GM19455 (cell line): ENCODE measurements at regions not wholly inside any gene's neighbourhood (a gene's known extent, or its start where the extent isn't known, plus 50 kb on each side); places are given as distances from the start of the nearest gene placed in this dataset.

ENCODE experiments used
- ATAC-seq: cut with Tn5 transposase; IDR thresholded peaks from one replicate; pipeline ENCODE4 v1.9.1; 2021; ENCODE audit not compliant: unreplicated experiment

DNA sequence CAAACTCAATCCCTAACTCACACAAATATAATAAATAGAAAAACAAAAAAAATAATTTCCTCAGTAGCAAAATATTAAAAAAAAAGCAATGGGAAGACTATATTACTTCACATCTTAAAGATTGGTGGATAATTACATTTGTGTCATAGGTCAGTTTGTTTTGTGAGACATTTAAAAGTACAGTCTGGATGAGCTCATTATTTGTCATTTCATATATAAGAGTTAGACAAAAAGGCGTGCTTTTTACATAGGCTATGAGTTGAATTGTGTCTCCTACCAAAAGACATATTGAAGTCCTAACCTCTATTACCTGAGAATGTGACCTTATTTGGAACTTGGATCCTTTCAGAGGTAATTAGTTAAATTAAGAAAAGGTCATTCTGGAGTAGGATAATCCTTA is 710.1 kb upstream of the CBLB start:
- ATAC-seq, result no peak

DNA sequence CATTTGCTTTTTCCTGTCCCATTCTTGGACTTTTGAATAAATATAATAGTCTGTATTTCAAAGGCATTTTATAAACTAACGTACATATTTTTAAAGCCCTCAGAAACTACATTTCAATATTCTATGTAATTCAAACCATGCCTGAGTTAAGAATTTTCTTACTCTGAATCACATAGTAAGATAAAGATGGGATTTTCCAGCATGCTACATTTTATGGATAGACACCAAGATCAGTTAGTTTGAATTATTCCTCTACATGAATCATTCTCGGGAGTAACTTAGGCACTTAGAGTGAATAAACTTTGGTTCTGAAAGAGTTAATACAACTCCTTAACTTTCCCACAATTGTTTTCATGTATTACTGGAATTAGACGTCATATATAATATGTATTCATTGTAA is 713.3 kb upstream of the CBLB start:
- ATAC-seq, result no peak

DNA sequence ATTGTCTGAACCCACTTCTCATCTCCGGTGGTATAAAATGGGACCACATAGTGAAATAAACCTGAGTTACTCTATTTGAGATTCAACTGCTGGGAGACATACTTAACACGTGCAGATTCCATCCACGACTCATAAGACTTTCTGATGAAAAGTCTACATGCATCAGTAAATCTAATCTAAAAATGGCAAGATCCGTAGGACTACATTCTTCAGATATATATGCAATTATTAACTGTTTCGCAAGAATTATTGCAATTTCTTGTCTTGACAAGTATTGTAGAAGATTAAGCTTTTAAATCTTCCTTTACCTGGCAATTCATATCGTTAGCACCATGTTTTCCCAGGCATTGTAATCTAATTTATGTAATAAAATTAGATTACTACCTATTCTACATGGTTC is 718.7 kb upstream of the CBLB start:
- ATAC-seq, result no peak

- ATAC-seq, result no peak
Measured at GRCh38 chr3:106588739-106589138, 719.9 kb upstream of the CBLB start.

- no peak for ATAC-seq
Measured at GRCh38 chr3:106589311-106589942, 720.6 kb upstream of the CBLB start.

- no peak for ATAC-seq
Measured at GRCh38 chr3:106590216-106590615, 721.4 kb upstream of the CBLB start.

DNA sequence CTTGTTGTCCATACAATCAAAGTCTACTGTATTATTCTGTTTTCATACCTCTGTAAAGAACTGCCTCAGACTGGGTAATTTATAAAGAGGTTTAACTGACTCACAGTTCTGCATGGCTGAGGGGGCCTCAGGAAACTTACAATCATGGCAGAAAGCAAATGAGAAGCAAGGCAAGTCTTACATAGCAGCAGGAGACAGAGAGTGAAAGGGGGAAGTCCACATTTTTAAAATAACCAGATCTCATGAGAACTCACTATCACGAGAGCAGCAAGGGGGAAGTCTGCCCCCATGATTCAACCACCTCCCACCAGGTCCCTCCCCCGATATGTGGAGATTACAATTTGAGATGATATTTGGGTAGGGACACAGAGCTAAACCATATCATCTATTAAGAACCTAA is 724.6 kb upstream of the CBLB start:
- no peak for ATAC-seq

GRCh38 chr3:106609666-106610301 is 741.0 kb upstream of the CBLB start:
- peak; percentile 76 for ATAC-seq

DNA sequence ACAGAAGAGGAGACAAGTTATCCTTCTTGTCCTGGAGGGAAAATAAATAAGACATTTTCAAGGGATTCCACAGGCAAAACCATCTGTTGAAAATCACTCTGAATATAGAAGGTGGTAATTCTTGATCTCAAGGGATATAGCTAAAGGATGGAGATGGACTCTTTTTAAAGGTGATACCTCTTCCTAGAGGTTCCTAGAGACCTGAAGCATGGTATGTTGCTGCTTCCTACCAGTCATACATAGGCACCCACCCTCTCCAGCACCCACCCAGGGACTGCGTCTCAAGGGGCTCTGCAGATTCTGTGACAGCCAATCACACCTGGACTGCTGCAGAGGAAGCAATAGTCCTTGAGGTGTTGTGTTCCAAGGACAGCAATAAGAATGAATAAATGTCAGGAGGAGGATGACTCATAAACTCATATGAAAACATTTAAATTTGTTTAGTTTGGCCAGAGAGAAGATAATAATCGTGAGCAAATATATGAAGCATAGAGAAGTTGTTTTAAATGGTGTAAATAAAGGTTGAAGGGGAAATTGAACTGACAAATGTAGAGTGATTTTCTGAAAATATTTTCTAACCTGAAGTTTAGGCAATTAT is 741.6 kb upstream of the CBLB start:
- ATAC-seq, result no peak

DNA sequence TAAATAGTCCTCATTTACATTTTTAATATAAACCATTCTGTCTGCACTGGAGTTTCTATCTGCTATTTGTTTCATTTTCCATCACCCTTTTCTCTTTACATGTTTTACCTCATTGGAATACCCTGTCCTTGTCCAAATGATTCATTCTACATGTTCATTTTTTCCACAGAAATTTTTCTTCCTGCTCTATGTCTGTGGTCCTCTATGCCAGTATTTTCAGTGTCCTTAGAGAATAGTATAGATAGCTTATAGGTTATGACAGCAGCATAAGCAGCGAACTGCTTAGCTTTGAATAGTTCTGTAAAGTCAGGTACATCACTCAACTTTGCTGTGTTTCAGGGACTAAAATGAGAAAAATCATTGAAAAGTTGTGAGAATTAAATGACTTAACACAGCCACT is 742.3 kb upstream of the CBLB start:
- ATAC-seq, result no peak

- ATAC-seq, result no peak
Measured at GRCh38 chr3:106611841-106612240, 743.0 kb upstream of the CBLB start.

DNA sequence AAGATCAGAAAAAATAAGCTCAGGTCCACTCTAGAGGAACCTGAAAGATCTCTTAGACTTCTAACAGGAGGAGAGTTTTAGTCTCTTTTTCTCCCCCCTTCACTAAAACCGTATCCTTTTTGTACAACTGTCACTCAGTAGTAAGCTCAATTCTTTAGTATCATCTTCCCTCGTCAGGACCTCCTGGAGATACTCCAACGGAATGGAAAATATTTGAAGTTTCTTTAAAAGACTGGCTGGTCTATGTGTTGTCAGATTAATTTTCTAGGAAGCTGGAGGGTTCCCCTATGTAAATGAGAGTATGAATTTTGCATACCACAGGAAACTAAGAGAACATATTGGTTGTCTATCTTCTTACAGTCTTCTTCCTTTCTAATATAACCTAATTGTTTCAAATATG is 747.7 kb upstream of the CBLB start:
- no peak for ATAC-seq

DNA sequence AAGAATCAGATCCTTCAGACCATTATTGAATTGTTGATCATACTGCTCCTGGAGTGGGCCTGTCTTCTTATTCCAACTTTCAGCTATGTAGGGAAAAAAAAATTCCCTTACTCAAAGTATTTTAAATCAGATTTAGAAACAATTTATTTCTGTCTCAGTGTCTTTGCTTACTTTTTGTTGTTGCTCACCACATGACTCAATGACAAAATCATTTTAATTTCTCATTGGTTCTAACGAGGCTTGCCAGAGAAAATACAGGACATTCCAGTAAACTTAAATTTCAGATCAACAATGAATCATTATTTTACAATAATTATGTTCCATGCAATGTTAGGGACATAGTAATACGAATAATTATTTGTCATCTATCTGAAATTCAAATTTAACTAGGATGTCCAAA is 748.5 kb upstream of the CBLB start:
- ATAC-seq, result no peak

DNA sequence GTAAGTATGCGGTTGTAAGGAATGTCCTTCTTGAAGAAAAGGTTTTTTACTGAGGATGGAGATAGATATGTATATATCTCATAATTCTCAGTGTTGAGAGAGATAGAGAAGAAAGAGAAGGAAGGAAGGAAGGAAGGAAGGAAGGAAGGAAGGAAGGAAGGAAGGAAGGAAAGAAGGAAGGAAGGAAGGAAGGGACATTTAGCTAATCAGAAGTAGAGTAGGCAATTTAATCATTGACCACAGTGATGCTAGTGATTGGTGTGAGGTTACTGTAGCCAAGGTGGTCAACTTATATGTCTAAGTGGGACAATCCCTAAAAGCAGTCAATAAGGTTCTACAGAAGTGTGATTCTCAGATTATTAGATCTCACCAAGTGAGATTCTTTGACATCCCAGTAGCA is 751.8 kb upstream of the CBLB start:
- no peak for ATAC-seq

DNA sequence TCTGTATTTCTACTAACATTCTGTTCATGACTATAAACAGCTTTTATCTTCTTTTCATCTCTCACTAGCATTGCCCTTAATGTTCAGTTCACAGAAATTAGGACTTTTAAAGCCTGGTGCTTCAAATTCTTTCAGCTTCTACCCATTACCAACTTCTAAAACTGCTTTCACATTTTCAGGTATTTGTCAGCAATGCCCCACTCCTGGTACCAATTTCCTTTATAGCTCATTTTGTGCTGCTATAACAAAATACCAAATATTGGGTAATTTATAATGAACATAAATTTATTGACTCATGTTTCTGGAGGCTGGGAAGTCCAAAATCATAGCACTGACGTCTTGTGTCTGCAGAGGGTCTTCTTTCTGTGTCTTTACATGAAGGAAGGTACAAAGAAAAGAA is 753.1 kb upstream of the CCDC54 start:
- ATAC-seq, result no peak

- no peak for ATAC-seq
Measured at GRCh38 chr3:106628407-106628806, 748.8 kb upstream of the CCDC54 start.

DNA sequence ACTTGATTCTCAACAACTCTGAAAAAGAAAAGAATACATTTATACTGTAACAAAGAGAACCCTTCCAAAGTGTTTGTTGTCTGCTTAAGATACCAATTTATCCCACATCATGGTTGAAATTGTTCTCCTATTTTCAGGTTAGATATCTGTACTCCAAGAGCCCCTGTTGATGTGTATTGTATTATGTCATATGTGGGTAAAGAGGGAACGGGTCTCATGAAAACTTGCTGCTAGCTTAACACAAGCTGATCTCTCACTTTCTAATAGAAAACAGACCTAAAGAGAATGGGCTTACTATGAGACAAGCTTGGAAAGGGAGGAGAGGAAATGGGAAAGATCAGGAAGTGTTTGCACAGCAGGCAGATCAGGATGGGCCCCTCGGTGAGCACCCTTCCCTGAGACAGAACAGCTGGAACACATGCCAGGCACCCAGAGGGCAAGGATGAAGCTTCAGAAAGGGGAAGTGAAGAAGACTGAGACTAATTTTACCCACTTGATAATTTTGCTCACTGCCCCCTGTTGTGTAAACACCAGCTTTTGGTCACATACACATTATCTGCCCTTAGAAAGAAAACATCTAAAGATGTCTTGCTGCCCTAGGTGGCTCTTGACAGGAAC is 747.9 kb upstream of the CCDC54 start:
- peak; percentile 86 for ATAC-seq

GRCh38 chr3:106631373-106632108 is 745.7 kb upstream of the CCDC54 start:
- no peak for ATAC-seq

GRCh38 chr3:106635271-106635670 is 742.0 kb upstream of the CCDC54 start:
- ATAC-seq, result no peak

DNA sequence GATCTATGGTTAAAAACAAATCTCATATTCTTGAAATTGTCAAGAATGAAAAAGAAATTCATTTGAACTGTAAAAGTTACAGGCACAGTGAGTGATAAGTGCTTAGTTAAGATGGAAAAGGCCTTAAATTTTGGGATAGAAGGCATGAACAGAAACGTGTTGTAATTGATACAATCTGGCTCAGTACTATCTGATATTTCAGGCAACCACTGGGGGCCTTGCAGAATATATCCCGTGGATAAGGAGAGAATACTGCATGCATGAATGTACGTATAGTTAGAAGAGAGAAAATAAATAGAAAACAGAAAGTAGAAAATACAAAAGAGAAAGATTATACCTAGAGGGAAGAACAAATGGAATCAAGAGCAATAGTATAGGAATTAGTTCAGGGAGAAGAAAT is 741.4 kb upstream of the CCDC54 start:
- no peak for ATAC-seq

- no peak for ATAC-seq
Measured at GRCh38 chr3:106640353-106640752, 736.9 kb upstream of the CCDC54 start.

- ATAC-seq, result no peak
Measured at GRCh38 chr3:106642161-106642560, 735.1 kb upstream of the CCDC54 start.
